ENCODE measurements at regions not wholly inside any gene's neighbourhood (a gene's known extent, or its start where the extent isn't known, plus 50 kb on each side); places are given as distances from the start of the nearest gene placed in this dataset.

- no peak for TF ChIP-seq CTCF (IDR thresholded peaks at IDR 0.05 in 4 of 5, conservative IDR thresholded peaks at IDR 0.05 in 1 of 5)
- no peak for TF ChIP-seq POLR2A (IDR thresholded peaks at IDR 0.05)
Observed at GRCh38 chr17:36722121-36722902, 120.9 kb downstream of the MRM1 start.
